ENCODE measurements at regions not wholly inside any gene's neighbourhood (a gene's known extent, or its start where the extent isn't known, plus 50 kb on each side); places are given as distances from the start of the nearest gene placed in this dataset.

DNA sequence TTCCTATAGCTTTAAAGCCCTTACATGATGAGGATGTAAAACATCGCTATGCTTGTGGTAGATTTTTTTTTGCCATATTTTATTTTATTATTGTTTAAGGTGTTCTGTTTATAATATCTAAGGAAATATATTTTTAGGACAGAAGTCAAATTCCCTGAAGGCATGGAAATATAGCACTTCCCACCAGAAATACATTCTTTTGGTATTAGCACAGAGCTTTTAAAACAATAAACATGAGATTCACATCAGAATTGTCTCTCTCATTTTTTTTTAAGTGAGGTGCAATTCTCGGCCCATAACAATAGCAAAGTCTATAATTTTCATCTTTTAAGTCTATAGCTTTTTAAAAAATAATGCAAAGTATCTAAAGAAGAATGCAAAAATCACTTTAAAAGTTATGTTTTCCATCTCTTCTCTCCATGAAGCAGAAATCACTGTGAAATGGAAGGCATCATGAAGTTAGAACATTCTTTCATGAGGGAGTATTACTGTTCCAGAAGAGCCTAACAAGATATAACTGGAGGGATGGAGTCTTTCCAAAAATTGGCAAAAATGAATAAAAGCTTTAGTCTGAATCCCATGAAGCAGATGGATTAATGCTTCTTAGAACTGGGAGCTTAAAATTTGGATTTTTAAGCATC, 283.6 kb upstream of the TRIB2 start:
- ChIA-PET POLR2A (no interaction called here), CTCF (interaction anchor here (0.9 to 1.9 kb wide), 5 partner anchors 13 to 574 kb away, joined by 3 to 25 read pairs (median 3); partner anchors contain the start of gene TRIB2)
- H3K9me3 ChIP-seq (ENCODE audit: control extremely low read depth in 1 of 3, control insufficient read depth in 2 of 3, insufficient read depth in 1 of 3, low read length in 2 of 3), result no peaks in the 10 kb centered on the region
- H3K79me2 ChIP-seq (ENCODE audit: control insufficient read depth, insufficient read depth, low read length), result no peaks in the 10 kb centered on the region
- peaks cover 11% of the 10 kb centered on the region in 2 donors for H3K4me1 ChIP-seq (ENCODE audit: control insufficient read depth in 2 of 2, insufficient read depth in 2 of 2, low read length in 2 of 2)
- no peaks in the 10 kb centered on the region for H3K36me3 ChIP-seq (replicated peaks in 1 of 2; ENCODE audit: control extremely low read depth in 1 of 2, control insufficient read depth in 1 of 2, extremely low read depth in 1 of 2, insufficient read depth in 2 of 2, low read length in 1 of 2)
- H3K9ac ChIP-seq (ENCODE audit: low read length), result no peak overlapping the region
- H3K27me3 ChIP-seq (replicated peaks in 1 of 4; ENCODE audit: control extremely low read depth in 1 of 4, control insufficient read depth in 3 of 4, insufficient read depth in 4 of 4, low read length in 3 of 4), result no peaks in the 10 kb centered on the region
- Mint-ChIP-seq H3K27me3 (no peaks in the 10 kb centered on the region), H3K4me1 (peaks cover 17% of the 10 kb centered on the region), H3K27ac (no peak overlapping the region), H3K9me3 (ENCODE audit: insufficient read depth) (no peaks in the 10 kb centered on the region), H3K4me3 (no peak overlapping the region)
- ATAC-seq (ENCODE audit: low read depth), result no peak
- H3K4me3 ChIP-seq (ENCODE audit: control extremely low read depth in 1 of 5, extremely low read depth in 1 of 5, insufficient read depth in 1 of 5, low read depth in 2 of 5, low read length in 4 of 5), result no peak overlapping the region
- no peaks in the 10 kb centered on the region for H4K20me1 ChIP-seq (ENCODE audit: control insufficient read depth, insufficient read depth, low read length, poor library complexity, severe bottlenecking)
- intact Hi-C loops (cut with micrococcal nuclease), result loop anchor here (1.0 kb wide), 1 partner anchor 498 kb away; no protein-coding TSS in a partner anchor
- no peak for DNase-seq
- TF ChIP-seq CTCF (IDR thresholded peaks at IDR 0.05) (no peak), EZH2 (IDR thresholded peaks at IDR 0.05; ENCODE audit: borderline replicate concordance, insufficient read depth, low read depth, low read length, poor library complexity, severe bottlenecking) (no peak)
- H3K27ac ChIP-seq (ENCODE audit: low read length in 2 of 2), result no peak overlapping the region
- no CpG with 5 or more reads among the region's 2 CpGs for WGBS (ENCODE audit: insufficient coverage)
- H2AFZ ChIP-seq (ENCODE audit: insufficient read depth, low read depth, low read length, poor library complexity, severe bottlenecking), result no peak overlapping the region
- no peak overlapping the region for H3K4me2 ChIP-seq (replicated peaks; ENCODE audit: low read depth, low read length, poor library complexity, severe bottlenecking)

GRCh38 chr2:12433626-12433990, 283.1 kb upstream of the TRIB2 start:
- no peak overlapping the region for H3K27ac ChIP-seq (ENCODE audit: low read length in 2 of 2)
- no peak for ATAC-seq (ENCODE audit: low read depth)
- H3K4me2 ChIP-seq (replicated peaks; ENCODE audit: low read depth, low read length, poor library complexity, severe bottlenecking), result no peak overlapping the region
- H3K9me3 ChIP-seq (ENCODE audit: control extremely low read depth in 1 of 3, control insufficient read depth in 2 of 3, insufficient read depth in 1 of 3, low read length in 2 of 3), result no peaks in the 10 kb centered on the region
- peaks cover 11% of the 10 kb centered on the region in 2 donors for H3K4me1 ChIP-seq (ENCODE audit: control insufficient read depth in 2 of 2, insufficient read depth in 2 of 2, low read length in 2 of 2)
- WGBS (ENCODE audit: insufficient coverage), result 100% methylated on average over 2 of the region's 2 CpGs
- no peak overlapping the region for H2AFZ ChIP-seq (ENCODE audit: insufficient read depth, low read depth, low read length, poor library complexity, severe bottlenecking)
- H4K20me1 ChIP-seq (ENCODE audit: control insufficient read depth, insufficient read depth, low read length, poor library complexity, severe bottlenecking), result no peaks in the 10 kb centered on the region
- intact Hi-C loops (cut with micrococcal nuclease), result loop anchor here (1.0 kb wide), 1 partner anchor 498 kb away; no protein-coding TSS in a partner anchor
- H3K36me3 ChIP-seq (replicated peaks in 1 of 2; ENCODE audit: control extremely low read depth in 1 of 2, control insufficient read depth in 1 of 2, extremely low read depth in 1 of 2, insufficient read depth in 2 of 2, low read length in 1 of 2), result no peaks in the 10 kb centered on the region
- H3K27ac Mint-ChIP-seq, result no peak overlapping the region
- TF ChIP-seq EZH2 (IDR thresholded peaks at IDR 0.05; ENCODE audit: borderline replicate concordance, insufficient read depth, low read depth, low read length, poor library complexity, severe bottlenecking) (no peak), CTCF (IDR thresholded peaks at IDR 0.05) (no peak)
- ChIA-PET CTCF (interaction anchor here (0.9 to 1.9 kb wide), 5 partner anchors 13 to 574 kb away, joined by 3 to 25 read pairs (median 3); partner anchors contain the start of gene TRIB2), POLR2A (no interaction called here)
- no peaks in the 10 kb centered on the region for H3K9me3 Mint-ChIP-seq (ENCODE audit: insufficient read depth)
- H3K27me3 Mint-ChIP-seq, result no peaks in the 10 kb centered on the region
- H3K4me3 Mint-ChIP-seq, result no peak overlapping the region
- no peak overlapping the region for H3K9ac ChIP-seq (ENCODE audit: low read length)
- H3K4me1 Mint-ChIP-seq, result peaks cover 17% of the 10 kb centered on the region
- DNase-seq, result no peak
- H3K4me3 ChIP-seq (ENCODE audit: control extremely low read depth in 1 of 5, extremely low read depth in 1 of 5, insufficient read depth in 1 of 5, low read depth in 2 of 5, low read length in 4 of 5), result no peak overlapping the region
- no peaks in the 10 kb centered on the region for H3K27me3 ChIP-seq (replicated peaks in 1 of 4; ENCODE audit: control extremely low read depth in 1 of 4, control insufficient read depth in 3 of 4, insufficient read depth in 4 of 4, low read length in 3 of 4)
- H3K79me2 ChIP-seq (ENCODE audit: control insufficient read depth, insufficient read depth, low read length), result no peaks in the 10 kb centered on the region

Measured in B cell (primary cell).